DND-41 (cell line): ENCODE measurements at regions not wholly inside any gene's neighbourhood (a gene's known extent, or its start where the extent isn't known, plus 50 kb on each side); places are given as distances from the start of the nearest gene placed in this dataset.
"Not testable (repeated sequence)": the region's sequence is repeated elsewhere in the genome, so short reads cannot be mapped to it uniquely, and the experiment has no call there.

Experiments
- ATAC-seq: fragments of 200-7000 bp; cut with Tn5 transposase; 3 replicates; pipeline ENCODE4 v1.9.1; 2021; ENCODE audit warnings: low read depth; ENCODE audit not compliant: insufficient read depth
- DNase-seq: peaks from one replicate; pipeline ENCODE4 v3.0.0-alpha.2; 2020
- H2AFZ ChIP-seq: 2 replicates; pipeline ENCODE4 v1.6.0; 2012; ENCODE audit warnings: low read depth, low read length
- H3K27ac ChIP-seq: 2 replicates; pipeline ENCODE4 v1.5.1; 2012; ENCODE audit warnings: low read length, inconsistent platforms
- H3K27me3 ChIP-seq: fragments of 200-600 bp; sonication (generic); 2 replicates; pipeline ENCODE4 v1.6.0; 2012; ENCODE audit warnings: low read length, mild to moderate bottlenecking, inconsistent platforms; ENCODE audit not compliant: insufficient read depth, poor library complexity
- H3K36me3 ChIP-seq: 2 replicates; pipeline ENCODE4 v1.5.1; 2012; ENCODE audit warnings: low read length, inconsistent platforms; ENCODE audit not compliant: insufficient read depth
- H3K4me1 ChIP-seq: 2 replicates; pipeline ENCODE4 v1.5.1; 2012; ENCODE audit warnings: mild to moderate bottlenecking, low read length; ENCODE audit not compliant: insufficient read depth
- H3K4me2 ChIP-seq: 2 replicates; pipeline ENCODE4 v1.6.0; 2012; ENCODE audit warnings: mild to moderate bottlenecking, moderate library complexity, low read length, inconsistent platforms; ENCODE audit not compliant: insufficient read depth
- H3K4me3 ChIP-seq, 2 experiments: fragments of 200-600 bp in 1 of 2; shearing (Covaris generic) in 1 of 2; 2 replicates each; pipeline ENCODE4 v1.5.1; 2012 to 2016; ENCODE audit warnings: inconsistent platforms in 2 of 2, low read length in 2 of 2, mild to moderate bottlenecking in 2 of 2, low read depth in 1 of 2, moderate library complexity in 1 of 2
- H3K79me2 ChIP-seq: 2 replicates; pipeline ENCODE4 v1.6.0; 2012; ENCODE audit warnings: low read length, inconsistent platforms; ENCODE audit not compliant: insufficient read depth
- H3K9ac ChIP-seq: 2 replicates; pipeline ENCODE4 v1.6.0; 2012; ENCODE audit warnings: low read depth, mild to moderate bottlenecking, inconsistent platforms, low read length, moderate library complexity
- H3K9me3 ChIP-seq: 2 replicates; pipeline ENCODE4 v1.5.1; 2012; ENCODE audit warnings: low read length, moderate library complexity, mild to moderate bottlenecking, inconsistent platforms; ENCODE audit not compliant: insufficient read depth, severe bottlenecking
- H4K20me1 ChIP-seq: 2 replicates; pipeline ENCODE4 v1.6.0; 2012; ENCODE audit warnings: low read length; ENCODE audit not compliant: insufficient read depth
- CTCF ChIP-seq: IDR thresholded peaks from 2 replicates; pipeline ENCODE4 v1.5.1; 2012; ENCODE audit warnings: borderline replicate concordance, low read length, moderate library complexity, mild to moderate bottlenecking; ENCODE audit not compliant: poor library complexity, severe bottlenecking; ENCODE audit errors: extremely low read depth
- EZH2 ChIP-seq: IDR thresholded peaks from 3 replicates; pipeline ENCODE4 v1.6.1; 2012; ENCODE audit warnings: borderline replicate concordance, low read depth, mild to moderate bottlenecking, moderate library complexity, low read length, inconsistent platforms; ENCODE audit not compliant: severe bottlenecking

- no peak for TF ChIP-seq EZH2
- no peak for TF ChIP-seq CTCF
- H3K79me2 ChIP-seq, result no peaks in the 10 kb centered on the region
- DNase-seq (no peak), ATAC-seq (no peak)
- no peaks in the 10 kb centered on the region for H3K27me3 ChIP-seq
- no peak overlapping the region for H3K27ac ChIP-seq
- H4K20me1 ChIP-seq, result no peaks in the 10 kb centered on the region
- H3K9me3 ChIP-seq, result peaks cover 4% of the 10 kb centered on the region
- no peak overlapping the region for H2AFZ ChIP-seq
- H3K4me3 ChIP-seq, result no peak overlapping the region
- H3K4me1 ChIP-seq, result no peaks in the 10 kb centered on the region
- H3K4me2 ChIP-seq, result no peak overlapping the region
- H3K36me3 ChIP-seq, result no peaks in the 10 kb centered on the region
- no peak overlapping the region for H3K9ac ChIP-seq
Observed at GRCh38 chr6:164085091-164086075, 670.9 kb downstream of the QKI start.

- Histone ChIP-seq H2AFZ (no peak overlapping the region), H3K9me3 (peaks cover 4% of the 10 kb centered on the region), H3K4me1 (no peaks in the 10 kb centered on the region), H3K79me2 (no peaks in the 10 kb centered on the region), H4K20me1 (no peaks in the 10 kb centered on the region), H3K36me3 (no peaks in the 10 kb centered on the region), H3K9ac (no peak overlapping the region), H3K27ac (no peak overlapping the region), H3K4me3 (no peak overlapping the region), H3K4me2 (no peak overlapping the region), H3K27me3 (no peaks in the 10 kb centered on the region)
- ATAC-seq (no peak), DNase-seq (no peak)
- TF ChIP-seq CTCF (no peak), EZH2 (no peak)
Observed at GRCh38 chr6:164079275-164079600, 664.7 kb downstream of the QKI start.

GRCh38 chr6:164078532-164079274 is 664.2 kb downstream of the QKI start:
- no peak overlapping the region for H3K9ac ChIP-seq
- DNase-seq (no peak), ATAC-seq (no peak)
- no peaks in the 10 kb centered on the region for H3K27me3 ChIP-seq
- no peak overlapping the region for H2AFZ ChIP-seq
- no peaks in the 10 kb centered on the region for H3K4me1 ChIP-seq
- TF ChIP-seq CTCF, result no peak
- TF ChIP-seq EZH2, result no peak
- no peaks in the 10 kb centered on the region for H3K79me2 ChIP-seq
- H3K9me3 ChIP-seq, result peaks cover 4% of the 10 kb centered on the region
- no peaks in the 10 kb centered on the region for H4K20me1 ChIP-seq
- no peak overlapping the region for H3K27ac ChIP-seq
- H3K36me3 ChIP-seq, result no peaks in the 10 kb centered on the region
- no peak overlapping the region for H3K4me3 ChIP-seq
- no peak overlapping the region for H3K4me2 ChIP-seq

GRCh38 chr6:164076818-164077532 is 662.5 kb downstream of the QKI start:
- not testable (repeated sequence) for H4K20me1 ChIP-seq, H3K79me2 ChIP-seq, ATAC-seq, H2AFZ ChIP-seq, H3K9ac ChIP-seq, H3K4me3 ChIP-seq, H3K4me2 ChIP-seq, DNase-seq, H3K9me3 ChIP-seq, H3K27ac ChIP-seq, H3K4me1 ChIP-seq, H3K27me3 ChIP-seq, H3K36me3 ChIP-seq
